ENCODE measurements at regions not wholly inside any gene's neighbourhood (a gene's known extent, or its start where the extent isn't known, plus 50 kb on each side); places are given as distances from the start of the nearest gene placed in this dataset.

- intact Hi-C loops (cut with DNase I) = no loop called here
- 84 to 88% (median 85%) methylated on average over 1 of the region's 1 CpG for WGBS, 3 donors
- H3K9me3 ChIP-seq = no peaks in the 10 kb centered on the region
- H3K27me3 ChIP-seq = no peaks in the 10 kb centered on the region
- TF ChIP-seq, protein P1, sequence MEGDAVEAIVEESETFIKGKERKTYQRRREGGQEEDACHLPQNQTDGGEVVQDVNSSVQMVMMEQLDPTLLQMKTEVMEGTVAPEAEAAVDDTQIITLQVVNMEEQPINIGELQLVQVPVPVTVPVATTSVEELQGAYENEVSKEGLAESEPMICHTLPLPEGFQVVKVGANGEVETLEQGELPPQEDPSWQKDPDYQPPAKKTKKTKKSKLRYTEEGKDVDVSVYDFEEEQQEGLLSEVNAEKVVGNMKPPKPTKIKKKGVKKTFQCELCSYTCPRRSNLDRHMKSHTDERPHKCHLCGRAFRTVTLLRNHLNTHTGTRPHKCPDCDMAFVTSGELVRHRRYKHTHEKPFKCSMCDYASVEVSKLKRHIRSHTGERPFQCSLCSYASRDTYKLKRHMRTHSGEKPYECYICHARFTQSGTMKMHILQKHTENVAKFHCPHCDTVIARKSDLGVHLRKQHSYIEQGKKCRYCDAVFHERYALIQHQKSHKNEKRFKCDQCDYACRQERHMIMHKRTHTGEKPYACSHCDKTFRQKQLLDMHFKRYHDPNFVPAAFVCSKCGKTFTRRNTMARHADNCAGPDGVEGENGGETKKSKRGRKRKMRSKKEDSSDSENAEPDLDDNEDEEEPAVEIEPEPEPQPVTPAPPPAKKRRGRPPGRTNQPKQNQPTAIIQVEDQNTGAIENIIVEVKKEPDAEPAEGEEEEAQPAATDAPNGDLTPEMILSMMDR (IDR thresholded peaks at IDR 0.05) = no peak
- TF ChIP-seq POLR2A (IDR thresholded peaks at IDR 0.05) = no peak
- no peak for TF ChIP-seq EP300 (IDR thresholded peaks at IDR 0.05)
- no peak overlapping the region for H3K27ac ChIP-seq
- H3K4me1 ChIP-seq (ENCODE audit: insufficient read depth) = no peaks in the 10 kb centered on the region
- H3K4me3 ChIP-seq = no peak overlapping the region
- DNase-seq = no peak
- H3K36me3 ChIP-seq = no peaks in the 10 kb centered on the region
Measured at GRCh38 chr2:155994315-155994714, 338.2 kb downstream of the NR4A2 start.

DNA sequence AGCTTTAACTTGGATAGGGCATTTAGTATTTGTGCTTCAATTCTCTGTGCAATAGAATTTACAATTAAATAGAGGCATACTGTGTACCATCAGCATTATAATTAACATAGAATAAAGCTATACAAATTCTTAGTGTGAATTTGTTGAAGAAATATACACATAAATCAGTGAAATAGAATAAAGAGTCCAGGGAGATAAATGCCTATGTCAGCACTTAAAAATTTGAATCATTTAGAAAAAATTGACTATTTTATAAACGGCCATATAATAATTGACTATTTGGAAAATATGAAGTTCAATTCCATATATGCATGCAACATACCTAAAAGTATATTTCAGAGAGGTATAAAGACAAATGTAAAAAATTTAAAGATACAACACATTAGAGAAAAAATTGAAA is 348.7 kb downstream of the NR4A2 start:
- no peaks in the 10 kb centered on the region for H3K4me1 ChIP-seq (ENCODE audit: insufficient read depth)
- TF ChIP-seq POLR2A (IDR thresholded peaks at IDR 0.05) (no peak), EP300 (IDR thresholded peaks at IDR 0.05) (no peak)
- TF ChIP-seq, protein P1 (IDR thresholded peaks at IDR 0.05) = no peak
- no peak overlapping the region for H3K27ac ChIP-seq
- 77 to 87% (median 78%) methylated on average over 1 of the region's 1 CpG for WGBS, 3 donors
- no peak for DNase-seq
- H3K27me3 ChIP-seq = no peaks in the 10 kb centered on the region
- H3K36me3 ChIP-seq = no peaks in the 10 kb centered on the region
- intact Hi-C loops (cut with DNase I) = no loop called here
- H3K9me3 ChIP-seq = no peaks in the 10 kb centered on the region
- no peak overlapping the region for H3K4me3 ChIP-seq

DNA sequence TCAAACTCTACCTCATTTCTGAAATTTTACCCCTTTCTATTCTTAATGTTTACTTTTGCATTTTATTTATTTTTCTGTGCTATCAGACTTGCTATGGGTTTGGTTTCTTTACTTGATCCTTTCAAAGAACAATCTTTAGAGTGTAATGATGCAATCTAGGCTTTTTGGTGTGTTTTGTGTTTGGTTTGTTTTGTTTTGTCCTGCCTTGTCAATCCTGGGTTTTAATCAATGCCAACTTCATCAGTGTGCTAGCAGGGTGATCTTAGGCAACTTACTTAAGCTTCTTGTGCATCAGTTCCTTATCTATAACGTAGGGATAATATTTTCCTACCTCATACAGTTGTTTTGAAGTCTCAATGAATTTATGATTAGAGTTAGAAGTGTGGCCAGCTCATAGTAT is 350.4 kb downstream of the NR4A2 start:
- WGBS, 3 donors = 21 to 42% (median 30%) methylated on average over 1 of the region's 1 CpG
- Histone ChIP-seq H3K4me3 (no peak overlapping the region), H3K9me3 (no peaks in the 10 kb centered on the region), H3K36me3 (no peaks in the 10 kb centered on the region), H3K27ac (no peak overlapping the region), H3K27me3 (no peaks in the 10 kb centered on the region), H3K4me1 (ENCODE audit: insufficient read depth) (no peaks in the 10 kb centered on the region)
- TF ChIP-seq POLR2A (IDR thresholded peaks at IDR 0.05) = no peak
- TF ChIP-seq, protein P1 (IDR thresholded peaks at IDR 0.05) = no peak
- TF ChIP-seq EP300 (IDR thresholded peaks at IDR 0.05) = no peak
- no peak for DNase-seq
- intact Hi-C loops (cut with DNase I) = no loop called here

- no peak overlapping the region for H3K4me3 ChIP-seq
- no peaks in the 10 kb centered on the region for H3K4me1 ChIP-seq (ENCODE audit: insufficient read depth)
- no peaks in the 10 kb centered on the region for H3K9me3 ChIP-seq
- no peaks in the 10 kb centered on the region for H3K36me3 ChIP-seq
- 87 to 91% (median 90%) methylated on average over 3 of the region's 3 CpGs for WGBS, 3 donors
- DNase-seq = no peak
- TF ChIP-seq EP300 (IDR thresholded peaks at IDR 0.05) (no peak), POLR2A (IDR thresholded peaks at IDR 0.05) (no peak)
- TF ChIP-seq, protein P1 (IDR thresholded peaks at IDR 0.05) = no peak
- no peak overlapping the region for H3K27ac ChIP-seq
- intact Hi-C loops (cut with DNase I) = no loop called here
- H3K27me3 ChIP-seq = no peaks in the 10 kb centered on the region
Measured at GRCh38 chr2:155980941-155981560, 351.5 kb downstream of the NR4A2 start.

All from ovary (tissue), 7 donors.